ENCODE measurements at regions not wholly inside any gene's neighbourhood (a gene's known extent, or its start where the extent isn't known, plus 50 kb on each side); places are given as distances from the start of the nearest gene placed in this dataset.

GRCh38 chr4:12379191-12379590 lies 950.5 kb upstream of the HS3ST1 start:
- TF ChIP-seq CTCF (conservative IDR thresholded peaks at IDR 0.05; ENCODE audit: low read depth, low read length) (no peak), EZH2 (IDR thresholded peaks at IDR 0.05; ENCODE audit: borderline replicate concordance, low read depth, low read length, poor library complexity, severe bottlenecking) (no peak)

Measured in A673 (cell line).